GM23338 (cell line): ENCODE measurements at regions not wholly inside any gene's neighbourhood (a gene's known extent, or its start where the extent isn't known, plus 50 kb on each side); places are given as distances from the start of the nearest gene placed in this dataset.

Source experiments
- ATAC-seq: fragments of 200-7000 bp; cut with Tn5 transposase; 3 replicates; pipeline ENCODE4 v1.9.1; 2020
- DNase-seq: peaks from one replicate; pipeline ENCODE4 v3.0.0-alpha.2; 2015; ENCODE audit warnings: low spot score
- H2AFZ ChIP-seq: fragments of 200-600 bp; sonication (generic); 2 replicates; pipeline ENCODE4 v1.8.0; 2016; ENCODE audit warnings: antibody characterized with exemption, mild to moderate bottlenecking, moderate library complexity
- H3F3A ChIP-seq: fragments of 200-600 bp; sonication (generic); replicated peaks from 2 replicates; pipeline ENCODE4 v1.8.0; 2017; ENCODE audit warnings: antibody characterized with exemption, mixed run types, low read depth
- H3K27ac ChIP-seq: fragments of 200-600 bp; sonication (generic); 2 replicates; pipeline ENCODE4 v1.6.1; 2016; ENCODE audit warnings: low read depth
- H3K27me3 ChIP-seq: fragments of 200-600 bp; sonication (generic); 2 replicates; pipeline ENCODE4 v1.8.0; 2016; ENCODE audit warnings: mild to moderate bottlenecking, mixed run types, moderate library complexity; ENCODE audit not compliant: insufficient read depth
- H3K36me3 ChIP-seq: fragments of 200-600 bp; sonication (generic); 2 replicates; pipeline ENCODE4 v1.8.0; 2016; ENCODE audit warnings: mild to moderate bottlenecking; ENCODE audit not compliant: insufficient read depth
- H3K4me1 ChIP-seq: fragments of 200-600 bp; sonication (generic); 2 replicates; pipeline ENCODE4 v1.8.0; 2016; ENCODE audit warnings: mild to moderate bottlenecking, moderate library complexity; ENCODE audit not compliant: insufficient read depth
- H3K4me2 ChIP-seq: fragments of 200-600 bp; sonication (generic); 2 replicates; pipeline ENCODE4 v1.7.1; 2017; ENCODE audit warnings: mixed run types
- H3K4me3 ChIP-seq: fragments of 200-600 bp; sonication (generic); 2 replicates; pipeline ENCODE4 v1.6.1; 2016; ENCODE audit warnings: mixed run types
- H3K79me2 ChIP-seq: fragments of 200-600 bp; sonication (generic); replicated peaks from 2 replicates; pipeline ENCODE4 v1.8.0; 2017; ENCODE audit warnings: mild to moderate bottlenecking; ENCODE audit not compliant: insufficient read depth
- H3K9me2 ChIP-seq: fragments of 200-600 bp; sonication (generic); 2 replicates; pipeline ENCODE4 v1.8.0; 2017; ENCODE audit not compliant: insufficient read depth
- H4K20me1 ChIP-seq: fragments of 200-600 bp; sonication (generic); replicated peaks from 2 replicates; pipeline ENCODE4 v1.8.0; 2017; ENCODE audit warnings: mild to moderate bottlenecking; ENCODE audit not compliant: insufficient read depth
- H3K27ac Mint-ChIP-seq: 2 replicates; pipeline ENCODE4 v1.8.0; 2020; ENCODE audit warnings: inconsistent platforms, mild to moderate bottlenecking, moderate library complexity, mixed read lengths
- H3K27me3 Mint-ChIP-seq: 3 replicates; pipeline ENCODE4 v1.8.0; 2022; ENCODE audit warnings: low read depth, mild to moderate bottlenecking, moderate library complexity, mixed read lengths, inconsistent platforms; ENCODE audit not compliant: insufficient read depth, poor library complexity
- H3K36me3 Mint-ChIP-seq: 3 replicates; pipeline ENCODE4 v1.8.0; 2021; ENCODE audit warnings: low read depth, mild to moderate bottlenecking, inconsistent platforms, moderate library complexity, mixed read lengths
- H3K4me1 Mint-ChIP-seq: 3 replicates; pipeline ENCODE4 v1.8.0; 2020; ENCODE audit warnings: mild to moderate bottlenecking, inconsistent platforms, mixed read lengths
- H3K4me3 Mint-ChIP-seq: 3 replicates; pipeline ENCODE4 v1.8.0; 2021; ENCODE audit warnings: moderate library complexity, mild to moderate bottlenecking, inconsistent platforms, mixed read lengths
- H3K9me3 Mint-ChIP-seq: 3 replicates; pipeline ENCODE4 v1.8.0; 2020; ENCODE audit warnings: moderate library complexity, mild to moderate bottlenecking, inconsistent platforms, mixed read lengths
- EZH2 ChIP-seq: fragments of 200-600 bp; sonication (generic); IDR thresholded peaks from one replicate; pipeline ENCODE4 v1.8.0; 2017; ENCODE audit warnings: antibody characterized with exemption, mild to moderate bottlenecking, low read depth; ENCODE audit not compliant: unreplicated experiment
- EZH2phosphoT487 ChIP-seq: fragments of 200-600 bp; sonication (generic); IDR thresholded peaks from one replicate; pipeline ENCODE4 v1.8.1; 2018; ENCODE audit warnings: antibody characterized with exemption; ENCODE audit not compliant: unreplicated experiment
- JUNB ChIP-seq: IDR thresholded peaks from one replicate; pipeline ENCODE4 v1.6.1; 2016; ENCODE audit warnings: antibody characterized with exemption; ENCODE audit not compliant: unreplicated experiment
- NANOG ChIP-seq: IDR thresholded peaks from 2 replicates; pipeline ENCODE4 v1.6.1; 2016; ENCODE audit warnings: antibody characterized with exemption, borderline replicate concordance
- POLR2AphosphoS5 ChIP-seq: IDR thresholded peaks from 2 replicates; pipeline ENCODE4 v1.6.1; 2016; ENCODE audit warnings: antibody characterized with exemption, low read depth
- ZNF114 ChIP-seq: fragments of 250-450 bp; sonication (Bioruptor Pico); IDR thresholded peaks from 2 replicates; pipeline ENCODE4 v1.5.0; 2020; ENCODE audit warnings: mild to moderate bottlenecking, moderate library complexity
- ZNF331 ChIP-seq: fragments of 250-450 bp; sonication (Bioruptor Pico); IDR thresholded peaks from 2 replicates; pipeline ENCODE4 v1.5.0; 2020; ENCODE audit warnings: low read depth, mild to moderate bottlenecking, moderate library complexity
- ZNF462 ChIP-seq: fragments of 250-450 bp; sonication (Bioruptor Pico); IDR thresholded peaks from 2 replicates; pipeline ENCODE4 v1.5.0; 2020; ENCODE audit warnings: mild to moderate bottlenecking, moderate library complexity

GRCh38 chr4:38297061-38297460 lies 336.9 kb downstream of the PTTG2 start (continued):
- TF ChIP-seq ZNF462 (CRISPR knock-in tag) (no peak), ZNF114 (CRISPR knock-in tag) (no peak), NANOG (no peak), ZNF331 (CRISPR knock-in tag) (no peak), EZH2phosphoT487 (no peak), POLR2AphosphoS5 (no peak), JUNB (no peak)

DNA sequence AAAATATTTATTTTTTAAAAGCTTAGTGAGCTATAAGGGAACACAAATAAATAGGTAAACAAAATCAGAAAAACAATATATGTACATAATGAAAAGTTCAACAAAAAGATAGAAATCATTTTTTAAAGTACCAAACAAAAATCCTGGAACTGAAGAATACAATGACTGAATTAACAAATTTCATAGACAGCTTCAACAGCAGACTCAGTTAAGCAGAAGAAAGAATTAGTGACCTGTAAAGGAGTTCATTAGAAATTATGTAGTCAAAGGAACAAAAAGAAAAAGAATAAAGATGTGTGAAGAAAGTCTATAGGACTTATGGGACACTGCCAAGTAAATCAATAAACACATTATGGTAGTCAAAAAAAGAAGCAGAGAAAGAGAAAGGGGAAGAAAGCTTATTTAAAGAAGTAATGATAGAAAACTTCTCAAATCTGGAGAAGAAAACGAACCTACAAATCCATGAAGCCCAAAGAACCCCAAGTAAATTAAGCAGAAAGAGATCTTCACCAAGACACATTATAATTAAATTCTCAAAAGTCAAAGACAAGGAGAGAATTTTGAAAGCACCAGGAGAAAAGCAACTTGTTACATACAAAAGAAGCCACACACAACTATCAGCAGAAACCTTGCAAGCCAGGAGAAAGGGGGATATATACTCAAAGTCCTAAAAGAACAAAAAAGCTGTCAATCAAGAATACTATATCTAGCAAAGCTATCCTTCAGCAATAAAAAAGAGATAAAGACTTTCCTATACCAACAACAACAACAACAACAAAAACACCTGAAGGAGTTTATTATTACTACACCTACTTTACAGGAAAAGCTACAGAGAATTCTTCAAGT lies 338.9 kb downstream of the PTTG2 start:
- Histone ChIP-seq H3K27ac (no peak overlapping the region), H3K9me2 (peaks cover 2% of the 10 kb centered on the region; the same call in 1 of the 2 replicates), H3F3A (no peaks in the 10 kb centered on the region), H3K36me3 (peaks cover 8% of the 10 kb centered on the region; the same call in 1 of the 2 replicates), H3K27me3 (no peaks in the 10 kb centered on the region), H3K4me2 (no peak overlapping the region), H4K20me1 (no peaks in the 10 kb centered on the region), H3K4me3 (no peak overlapping the region), H3K79me2 (no peaks in the 10 kb centered on the region), H2AFZ (no peak overlapping the region), H3K4me1 (no peaks in the 10 kb centered on the region)
- H3K4me1 Mint-ChIP-seq: no peaks in the 10 kb centered on the region
- H3K9me3 Mint-ChIP-seq: peaks cover 45% of the 10 kb centered on the region
- ATAC-seq (no peak), DNase-seq (no peak)
- peaks cover 12% of the 10 kb centered on the region; the same call in 2 of the 3 replicates for H3K36me3 Mint-ChIP-seq
- no peak overlapping the region for H3K4me3 Mint-ChIP-seq
- H3K27me3 Mint-ChIP-seq: no peaks in the 10 kb centered on the region
- H3K27ac Mint-ChIP-seq: no peak overlapping the region
- TF ChIP-seq EZH2phosphoT487: no peak
- no peak for TF ChIP-seq POLR2AphosphoS5
- TF ChIP-seq NANOG: no peak
- TF ChIP-seq ZNF114 (CRISPR knock-in tag): no peak
- TF ChIP-seq ZNF462 (CRISPR knock-in tag): no peak
- no peak for TF ChIP-seq EZH2
